ENCODE measurements at regions not wholly inside any gene's neighbourhood (a gene's known extent, or its start where the extent isn't known, plus 50 kb on each side); places are given as distances from the start of the nearest gene placed in this dataset.
A peak's percentile ranks its signal among the peaks of the same experiment; 100 is the strongest.

GRCh38 chr2:167548396-167548795, 660.1 kb downstream of the XIRP2 start:
- Histone ChIP-seq H3K79me1 (ENCODE audit: low read depth, low read length) (peaks cover 5% of the 10 kb centered on the region; the same call in 1 of the 2 replicates), H2BK20ac (ENCODE audit: low read length) (no peak overlapping the region), H4K8ac (ENCODE audit: extremely low read depth, insufficient read depth, low read length) (no peak overlapping the region), H3K56ac (replicated peaks; ENCODE audit: insufficient read length, low read depth, low read length) (no peak overlapping the region), H3K36me3 (ENCODE audit: control insufficient read depth in 2 of 4, insufficient read depth in 4 of 4, low read length in 3 of 4) (no peaks in the 10 kb centered on the region; a peak in 2 of 8 replicates), H3K14ac (ENCODE audit: insufficient read length) (no peak overlapping the region), H3K4ac (replicated peaks; ENCODE audit: insufficient read length, low read depth, low read length) (no peak overlapping the region), H3K27ac (ENCODE audit: low read depth, low read length) (no peak overlapping the region), H2BK5ac (ENCODE audit: low read depth, low read length) (no peak overlapping the region), H2BK120ac (replicated peaks; ENCODE audit: low read depth, low read length) (no peak overlapping the region), H4K91ac (replicated peaks; ENCODE audit: insufficient read length, low read length) (no peak overlapping the region), H2AK5ac (ENCODE audit: low read depth, low read length) (no peak overlapping the region), H3K9ac (replicated peaks in 1 of 4; ENCODE audit: extremely low read depth in 1 of 4, low read depth in 3 of 4, low read length in 3 of 4) (no peak overlapping the region), H3K9me3 (ENCODE audit: insufficient read depth in 2 of 2, low read depth in 1 of 2, low read length in 1 of 2) (no peaks in the 10 kb centered on the region), H4K5ac (ENCODE audit: insufficient read length, low read depth, low read length) (no peak overlapping the region), H3K4me2 (ENCODE audit: insufficient read depth in 1 of 2, low read depth in 2 of 2, low read length in 2 of 2) (no peak overlapping the region), H3K23ac (ENCODE audit: insufficient read length) (no peak overlapping the region), H3K27me3 (replicated peaks in 1 of 4; ENCODE audit: control insufficient read depth in 3 of 4, extremely low read depth in 1 of 4, insufficient read depth in 3 of 4, low read length in 3 of 4) (peaks cover 0 to 1% (median 0%) of the 10 kb centered on the region in 4 experiments; a peak in 1 of 7 replicates), H2BK15ac (ENCODE audit: low read length) (no peak overlapping the region), H3K4me3 (ENCODE audit: extremely low read depth in 1 of 4, insufficient read depth in 2 of 4, low read depth in 3 of 4, low read length in 4 of 4) (no peak overlapping the region), H3K18ac (ENCODE audit: extremely low read depth, low read length) (no peak overlapping the region), H3K79me2 (ENCODE audit: control insufficient read depth in 1 of 2, insufficient read depth in 2 of 2, low read length in 2 of 2) (no peaks in the 10 kb centered on the region; a peak in 1 of 4 replicates), H2AFZ (ENCODE audit: low read length) (no peak overlapping the region), H4K20me1 (replicated peaks in 1 of 2; ENCODE audit: control insufficient read depth in 1 of 2, insufficient read depth in 2 of 2, low read length in 2 of 2) (no peaks in the 10 kb centered on the region), H2BK12ac (ENCODE audit: low read depth, low read length) (no peak overlapping the region), H3K23me2 (ENCODE audit: low read depth, low read length) (peaks cover 2% of the 10 kb centered on the region; the same call in 1 of the 2 replicates), H3K4me1 (replicated peaks in 1 of 4; ENCODE audit: control insufficient read depth in 3 of 4, insufficient read depth in 4 of 4, low read length in 3 of 4) (peaks cover 0 to 3% (median 0%) of the 10 kb centered on the region in 4 experiments; a peak in 2 of 7 replicates)
- POLR2A ChIA-PET (ENCODE audit: partially characterized antibody), result no interaction called here
- CTCF ChIA-PET (ENCODE audit: partially characterized antibody), result interaction anchor here (1.1 to 3.1 kb wide), 2 partner anchors 14 to 46 kb away, joined by 3 to 10 read pairs; no protein-coding TSS in a partner anchor
- 77% methylated on average over 2 of the region's 2 CpGs; no CpG with 5 or more reads in 1 of the 2 experiments for WGBS, 2 experiments (ENCODE audit: extremely low coverage in 1 of 2, insufficient coverage in 1 of 2, insufficient read length in 1 of 2, insufficient replicate concordance in 2 of 2, low coverage in 1 of 2, low lambda C conversion rate in 2 of 2, missing lambda C conversion rate in 1 of 2)
- DNase-seq (ENCODE audit: low read depth in 1 of 2, low spot score in 2 of 2) (no peak), FAIRE-seq (no peak)
- TF ChIP-seq TEAD4 (IDR thresholded peaks at IDR 0.05; ENCODE audit: low read depth, low read length) (peak; percentile 29; the same call in 1 of the 2 replicates), YY1 (IDR thresholded peaks at IDR 0.05; ENCODE audit: low read depth, low read length) (0 out of 2 replicates have a peak, but pooled peaks have one; percentile 58), CEBPB (IDR thresholded peaks at IDR 0.05; ENCODE audit: low read depth, low read length) (no peak), KDM1A (IDR thresholded peaks at IDR 0.05; ENCODE audit: borderline replicate concordance, low read length) (peak; percentile 42; the same call in 1 of the 2 replicates), CBX5 (IDR thresholded peaks at IDR 0.05; ENCODE audit: low read depth, low read length) (no peak), CTBP2 (IDR thresholded peaks at IDR 0.05; ENCODE audit: borderline replicate concordance, insufficient read depth, insufficient read length, low read length) (no peak), JUN (IDR thresholded peaks at IDR 0.05; ENCODE audit: low read depth, low read length) (no peak), SP1 (IDR thresholded peaks at IDR 0.05; ENCODE audit: low read depth, low read length) (no peak), EZH2 (IDR thresholded peaks at IDR 0.05; ENCODE audit: low read depth, low read length, severe bottlenecking) (no peak)
